ENCODE measurements at regions not wholly inside any gene's neighbourhood (a gene's known extent, or its start where the extent isn't known, plus 50 kb on each side); places are given as distances from the start of the nearest gene placed in this dataset. TPM values are rescaled to one million over a fixed set of nuclear protein-coding genes. Genes with fewer than 3 reads are reported as not detected.
A peak's percentile ranks its signal among the peaks of the same experiment; 100 is the strongest.

DNA sequence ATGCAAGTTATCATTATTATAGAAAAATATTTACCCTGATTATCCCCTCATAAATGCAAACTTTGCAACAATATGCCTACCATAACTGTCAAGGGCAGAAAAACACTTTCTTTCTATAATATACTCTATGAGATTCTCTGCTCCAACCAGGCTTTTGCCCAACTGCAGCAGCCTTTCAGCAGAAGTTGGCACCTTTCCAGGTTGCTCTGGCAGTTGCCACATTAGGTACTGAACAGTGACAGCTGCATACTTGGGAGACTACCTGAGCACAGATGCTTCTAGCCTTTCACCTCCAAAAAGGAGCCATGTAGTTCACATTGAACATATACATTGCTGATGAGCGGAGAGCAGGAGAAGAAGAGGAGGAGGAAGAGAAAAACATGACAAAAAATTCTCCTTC, 69.5 kb upstream of the BRWD3 start:
- Mint-ChIP-seq H3K27ac (no peak overlapping the region), H3K27me3 (ENCODE audit: insufficient read depth, low read depth) (no peaks in the 10 kb centered on the region), H3K9me3 (no peaks in the 10 kb centered on the region), H3K4me1 (no peaks in the 10 kb centered on the region), H3K4me3 (no peak overlapping the region), H3K36me3 (no peaks in the 10 kb centered on the region)
- no peaks in the 10 kb centered on the region for H3K79me2 ChIP-seq (ENCODE audit: low read depth)
- H3K27me3 ChIP-seq: no peaks in the 10 kb centered on the region
- DNase-seq (ENCODE audit: low spot score): no peak
- H2AFZ ChIP-seq (replicated peaks): no peak overlapping the region
- no peaks in the 10 kb centered on the region for H3K4me1 ChIP-seq
- no peak overlapping the region for H3K4me2 ChIP-seq
- H4K20me1 ChIP-seq (ENCODE audit: low read depth): no peaks in the 10 kb centered on the region
- H3K9me3 ChIP-seq (ENCODE audit: low read depth): no peaks in the 10 kb centered on the region
- H3K36me3 ChIP-seq: no peaks in the 10 kb centered on the region
- no peak overlapping the region for H3K27ac ChIP-seq
- TF ChIP-seq EZH2 (IDR thresholded peaks at IDR 0.05) (no peak), EZH2phosphoT487 (IDR thresholded peaks at IDR 0.05) (no peak)
- TF ChIP-seq, protein P1, sequence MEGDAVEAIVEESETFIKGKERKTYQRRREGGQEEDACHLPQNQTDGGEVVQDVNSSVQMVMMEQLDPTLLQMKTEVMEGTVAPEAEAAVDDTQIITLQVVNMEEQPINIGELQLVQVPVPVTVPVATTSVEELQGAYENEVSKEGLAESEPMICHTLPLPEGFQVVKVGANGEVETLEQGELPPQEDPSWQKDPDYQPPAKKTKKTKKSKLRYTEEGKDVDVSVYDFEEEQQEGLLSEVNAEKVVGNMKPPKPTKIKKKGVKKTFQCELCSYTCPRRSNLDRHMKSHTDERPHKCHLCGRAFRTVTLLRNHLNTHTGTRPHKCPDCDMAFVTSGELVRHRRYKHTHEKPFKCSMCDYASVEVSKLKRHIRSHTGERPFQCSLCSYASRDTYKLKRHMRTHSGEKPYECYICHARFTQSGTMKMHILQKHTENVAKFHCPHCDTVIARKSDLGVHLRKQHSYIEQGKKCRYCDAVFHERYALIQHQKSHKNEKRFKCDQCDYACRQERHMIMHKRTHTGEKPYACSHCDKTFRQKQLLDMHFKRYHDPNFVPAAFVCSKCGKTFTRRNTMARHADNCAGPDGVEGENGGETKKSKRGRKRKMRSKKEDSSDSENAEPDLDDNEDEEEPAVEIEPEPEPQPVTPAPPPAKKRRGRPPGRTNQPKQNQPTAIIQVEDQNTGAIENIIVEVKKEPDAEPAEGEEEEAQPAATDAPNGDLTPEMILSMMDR (IDR thresholded peaks at IDR 0.05): no peak
- H3K9ac ChIP-seq: no peak overlapping the region
- H3K4me3 ChIP-seq: no peak overlapping the region
- no peaks in the 10 kb centered on the region for H3F3A ChIP-seq (ENCODE audit: low read depth)

DNA sequence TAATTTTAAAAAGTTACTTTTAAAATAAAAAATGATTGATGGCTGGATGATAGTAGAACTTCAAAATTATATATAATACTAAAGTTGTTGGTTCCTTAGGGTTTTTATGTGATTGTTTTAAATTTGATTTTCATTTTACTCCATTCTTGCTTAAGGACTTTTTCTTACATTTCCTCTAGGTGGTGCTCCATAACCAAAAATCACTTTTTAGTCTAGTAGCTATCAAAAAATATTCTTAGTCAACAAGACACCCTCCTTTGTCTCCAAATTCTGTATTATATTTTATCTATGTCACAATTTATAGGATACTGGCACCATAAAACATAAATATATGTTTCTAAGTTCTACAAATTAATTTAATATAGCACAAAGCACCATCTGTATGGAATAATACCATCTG, 67.2 kb upstream of the BRWD3 start:
- Histone ChIP-seq H3K27ac (no peak overlapping the region), H2AFZ (replicated peaks) (no peak overlapping the region), H3K4me1 (no peaks in the 10 kb centered on the region), H3K4me3 (no peak overlapping the region), H3K27me3 (no peaks in the 10 kb centered on the region), H3K36me3 (no peaks in the 10 kb centered on the region), H4K20me1 (ENCODE audit: low read depth) (no peaks in the 10 kb centered on the region), H3F3A (ENCODE audit: low read depth) (no peaks in the 10 kb centered on the region), H3K9ac (no peak overlapping the region), H3K79me2 (ENCODE audit: low read depth) (no peaks in the 10 kb centered on the region), H3K9me3 (ENCODE audit: low read depth) (no peaks in the 10 kb centered on the region), H3K4me2 (no peak overlapping the region)
- Mint-ChIP-seq H3K36me3 (no peaks in the 10 kb centered on the region), H3K27me3 (ENCODE audit: insufficient read depth, low read depth) (no peaks in the 10 kb centered on the region), H3K4me1 (no peaks in the 10 kb centered on the region), H3K4me3 (no peak overlapping the region), H3K27ac (no peak overlapping the region), H3K9me3 (no peaks in the 10 kb centered on the region)
- peak; percentile 11 for DNase-seq (ENCODE audit: low spot score)
- no peak for TF ChIP-seq EZH2phosphoT487 (IDR thresholded peaks at IDR 0.05)
- TF ChIP-seq, protein P1 (IDR thresholded peaks at IDR 0.05): peak; percentile 64

Small RNAs in the stretch of these regions (small RNA-seq; reads per million reads assigned to genes)
- gene RNU6-493P: not detected

All from neural progenitor cell (in vitro differentiated cells).